ENCODE measurements at regions not wholly inside any gene's neighbourhood (a gene's known extent, or its start where the extent isn't known, plus 50 kb on each side); places are given as distances from the start of the nearest gene placed in this dataset. TPM values are rescaled to one million over a fixed set of nuclear protein-coding genes. Genes with fewer than 3 reads are reported as not detected.

GRCh38 chr9:93391898-93392297 is 59.6 kb upstream of the FAM120A start:
- Mint-ChIP-seq H3K36me3 (no peaks in the 10 kb centered on the region), H3K4me1 (no peaks in the 10 kb centered on the region), H3K27ac (no peak overlapping the region), H3K27me3 (ENCODE audit: insufficient read depth, low read depth) (no peaks in the 10 kb centered on the region), H3K9me3 (no peaks in the 10 kb centered on the region), H3K4me3 (no peak overlapping the region)
- H3K36me3 ChIP-seq: no peaks in the 10 kb centered on the region
- H3K9ac ChIP-seq: no peak overlapping the region
- no peaks in the 10 kb centered on the region for H3F3A ChIP-seq (ENCODE audit: low read depth)
- H3K27ac ChIP-seq: no peak overlapping the region
- no peak for DNase-seq (ENCODE audit: low spot score)
- H3K79me2 ChIP-seq (ENCODE audit: low read depth): no peaks in the 10 kb centered on the region
- no peaks in the 10 kb centered on the region for H4K20me1 ChIP-seq (ENCODE audit: low read depth)
- no peaks in the 10 kb centered on the region for H3K4me1 ChIP-seq
- H3K9me3 ChIP-seq (ENCODE audit: low read depth): no peaks in the 10 kb centered on the region
- no peaks in the 10 kb centered on the region for H3K27me3 ChIP-seq
- H3K4me3 ChIP-seq: no peak overlapping the region
- no peak for TF ChIP-seq CTCF (IDR thresholded peaks at IDR 0.05)
- no peak for TF ChIP-seq EZH2phosphoT487 (IDR thresholded peaks at IDR 0.05)
- TF ChIP-seq EZH2 (IDR thresholded peaks at IDR 0.05): no peak
- H3K4me2 ChIP-seq: no peak overlapping the region
- H2AFZ ChIP-seq (replicated peaks): no peak overlapping the region

GRCh38 chr9:93392974-93393373 is 58.5 kb upstream of the FAM120A start:
- H3F3A ChIP-seq (ENCODE audit: low read depth): no peaks in the 10 kb centered on the region
- no peak overlapping the region for H3K27ac ChIP-seq
- no peaks in the 10 kb centered on the region for H3K9me3 ChIP-seq (ENCODE audit: low read depth)
- no peak overlapping the region for H3K4me3 ChIP-seq
- H3K9ac ChIP-seq: no peak overlapping the region
- DNase-seq (ENCODE audit: low spot score): no peak
- no peaks in the 10 kb centered on the region for H3K27me3 ChIP-seq
- Mint-ChIP-seq H3K27ac (no peak overlapping the region), H3K4me1 (no peaks in the 10 kb centered on the region), H3K27me3 (ENCODE audit: insufficient read depth, low read depth) (no peaks in the 10 kb centered on the region), H3K36me3 (no peaks in the 10 kb centered on the region), H3K4me3 (no peak overlapping the region), H3K9me3 (no peaks in the 10 kb centered on the region)
- no peak for TF ChIP-seq EZH2phosphoT487 (IDR thresholded peaks at IDR 0.05)
- TF ChIP-seq CTCF (IDR thresholded peaks at IDR 0.05): no peak
- no peak for TF ChIP-seq EZH2 (IDR thresholded peaks at IDR 0.05)
- H3K4me1 ChIP-seq: no peaks in the 10 kb centered on the region
- H3K4me2 ChIP-seq: no peak overlapping the region
- no peaks in the 10 kb centered on the region for H4K20me1 ChIP-seq (ENCODE audit: low read depth)
- H3K36me3 ChIP-seq: no peaks in the 10 kb centered on the region
- no peak overlapping the region for H2AFZ ChIP-seq (replicated peaks)
- H3K79me2 ChIP-seq (ENCODE audit: low read depth): no peaks in the 10 kb centered on the region

Small RNAs in the stretch of these regions (small RNA-seq; reads per million reads assigned to genes)
- gene RNU6-829P: not detected

All from neural progenitor cell (in vitro differentiated cells).